DND-41 (cell line): ENCODE measurements at regions not wholly inside any gene's neighbourhood (a gene's known extent, or its start where the extent isn't known, plus 50 kb on each side); places are given as distances from the start of the nearest gene placed in this dataset.

Experiments used
- EZH2 ChIP-seq: IDR thresholded peaks from 3 replicates; pipeline ENCODE4 v1.6.1; 2012; ENCODE audit warnings: borderline replicate concordance, low read depth, mild to moderate bottlenecking, moderate library complexity, low read length, inconsistent platforms; ENCODE audit not compliant: severe bottlenecking
- TF ChIP-seq, protein P1 (sequence below): IDR thresholded peaks from 2 replicates; pipeline ENCODE4 v1.5.1; 2012; ENCODE audit warnings: borderline replicate concordance, low read length, moderate library complexity, mild to moderate bottlenecking; ENCODE audit not compliant: poor library complexity, severe bottlenecking; ENCODE audit errors: extremely low read depth

DNA sequence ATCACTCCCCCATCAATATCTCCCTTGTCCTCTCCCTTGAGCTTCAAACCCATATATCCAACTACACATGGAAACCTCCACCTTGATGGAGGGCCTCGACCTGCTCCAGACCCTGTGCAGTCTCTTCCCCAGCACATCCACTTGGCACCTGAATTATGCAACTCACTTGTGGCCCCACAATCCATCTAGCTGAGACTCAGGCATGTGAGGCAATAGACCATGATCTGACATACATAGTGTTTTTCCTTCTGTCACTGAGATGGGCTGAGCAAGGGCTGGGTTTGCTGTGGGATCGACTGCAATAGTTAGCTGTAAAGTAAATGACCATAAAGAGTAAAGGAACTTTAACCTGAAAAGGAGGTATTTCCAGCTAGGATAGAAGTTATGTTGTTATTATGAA is 172.9 kb upstream of the RAD23B start:
- TF ChIP-seq, protein P1, sequence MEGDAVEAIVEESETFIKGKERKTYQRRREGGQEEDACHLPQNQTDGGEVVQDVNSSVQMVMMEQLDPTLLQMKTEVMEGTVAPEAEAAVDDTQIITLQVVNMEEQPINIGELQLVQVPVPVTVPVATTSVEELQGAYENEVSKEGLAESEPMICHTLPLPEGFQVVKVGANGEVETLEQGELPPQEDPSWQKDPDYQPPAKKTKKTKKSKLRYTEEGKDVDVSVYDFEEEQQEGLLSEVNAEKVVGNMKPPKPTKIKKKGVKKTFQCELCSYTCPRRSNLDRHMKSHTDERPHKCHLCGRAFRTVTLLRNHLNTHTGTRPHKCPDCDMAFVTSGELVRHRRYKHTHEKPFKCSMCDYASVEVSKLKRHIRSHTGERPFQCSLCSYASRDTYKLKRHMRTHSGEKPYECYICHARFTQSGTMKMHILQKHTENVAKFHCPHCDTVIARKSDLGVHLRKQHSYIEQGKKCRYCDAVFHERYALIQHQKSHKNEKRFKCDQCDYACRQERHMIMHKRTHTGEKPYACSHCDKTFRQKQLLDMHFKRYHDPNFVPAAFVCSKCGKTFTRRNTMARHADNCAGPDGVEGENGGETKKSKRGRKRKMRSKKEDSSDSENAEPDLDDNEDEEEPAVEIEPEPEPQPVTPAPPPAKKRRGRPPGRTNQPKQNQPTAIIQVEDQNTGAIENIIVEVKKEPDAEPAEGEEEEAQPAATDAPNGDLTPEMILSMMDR = no peak
- no peak for TF ChIP-seq EZH2
